Gastroesophageal sphincter (tissue), 3 donors: ENCODE measurements at regions not wholly inside any gene's neighbourhood (a gene's known extent, or its start where the extent isn't known, plus 50 kb on each side); places are given as distances from the start of the nearest gene placed in this dataset.

ENCODE experiments used
- CTCF ChIP-seq, 4 experiments: fragments of 200-600 bp in 2 of 4; fragments of 450-650 bp in 2 of 4; sonication (generic) in 1 of 4; IDR thresholded peaks; one replicate each; pipeline ENCODE4 v1.5.1; 2017 to 2019; ENCODE audit warnings: antibody characterized with exemption in 4 of 4, mild to moderate bottlenecking in 2 of 4, moderate library complexity in 2 of 4
- EP300 ChIP-seq: sonication (generic); formaldehyde crosslinking; IDR thresholded peaks from one replicate; pipeline ENCODE4 v1.6.1; 2017; ENCODE audit warnings: antibody characterized with exemption, mild to moderate bottlenecking
- POLR2A ChIP-seq, 2 donors: fragments of 450-650 bp; IDR thresholded peaks; one replicate each; pipeline ENCODE4 v1.6.1; 2017; ENCODE audit warnings: antibody characterized with exemption in 2 of 2, mild to moderate bottlenecking in 2 of 2, moderate library complexity in 1 of 2
- POLR2AphosphoS5 ChIP-seq: sonication (generic); formaldehyde crosslinking; IDR thresholded peaks from one replicate; pipeline ENCODE4 v1.6.1; 2017; ENCODE audit warnings: antibody characterized with exemption

GRCh38 chr12:111074965-111075364 lies 154.6 kb upstream of the MYL2 start:
- TF ChIP-seq CTCF (IDR thresholded peaks at IDR 0.05) = no peak
- TF ChIP-seq POLR2A (IDR thresholded peaks at IDR 0.05) = no peak
- no peak for TF ChIP-seq EP300
- no peak for TF ChIP-seq POLR2AphosphoS5
